HEK293 (cell line): ENCODE measurements at regions not wholly inside any gene's neighbourhood (a gene's known extent, or its start where the extent isn't known, plus 50 kb on each side); places are given as distances from the start of the nearest gene placed in this dataset.

Experiments used
- CTCF ChIA-PET: fragments of 350-600 bp; formaldehyde crosslinking; extraction: SDS; loops from one replicate; lab custom pipeline; 2021; ENCODE audit warnings: antibody characterized with exemption; lab: Yijun Ruan, JAX
- POLR2A ChIA-PET: fragments of 300-600 bp; formaldehyde crosslinking; extraction: SDS; loops from one replicate; lab custom pipeline; 2020; ENCODE audit warnings: antibody characterized with exemption, inconsistent platforms; lab: Yijun Ruan, JAX
- H3K27ac ChIP-seq: fragments of 200-500 bp; sonication (Bioruptor generic); 2 replicates; pipeline ENCODE4 v1.5.1; 2014; ENCODE audit warnings: low read depth, low read length, control low read depth, inconsistent platforms; ENCODE audit errors: extremely low read depth
- H3K36me3 ChIP-seq, 2 experiments: fragments of 200-500 bp in 1 of 2; sonication (Bioruptor generic) in 1 of 2; 1 replicate in 1 of 2; 2 replicates in 1 of 2; pipeline ENCODE4 v1.5.1; 2014 to 2017; ENCODE audit warnings: inconsistent platforms in 2 of 2, low read length in 2 of 2; ENCODE audit not compliant: control insufficient read depth in 2 of 2, insufficient read depth in 1 of 2
- H3K4me1 ChIP-seq: fragments of 200-500 bp; sonication (Bioruptor generic); 2 replicates; pipeline ENCODE4 v1.5.1; 2014; ENCODE audit warnings: mild to moderate bottlenecking, low read length, inconsistent platforms; ENCODE audit not compliant: control insufficient read depth, insufficient read depth
- H3K4me3 ChIP-seq: 2 replicates; pipeline ENCODE4 v1.5.1; 2011; ENCODE audit warnings: low read depth, mild to moderate bottlenecking, control low read depth, low read length, moderate library complexity
- H3K9me3 ChIP-seq: fragments of 200-500 bp; sonication (Bioruptor generic); 2 replicates; pipeline ENCODE4 v1.5.1; 2014; ENCODE audit warnings: low read depth, low read length, inconsistent platforms; ENCODE audit not compliant: control insufficient read depth, insufficient read depth
- ATF2 ChIP-seq: fragments of 450-650 bp; formaldehyde crosslinking; IDR thresholded peaks from 2 replicates; pipeline ENCODE4 v1.5.1; 2016; ENCODE audit warnings: missing biosample characterization, missing genetic modification characterization, low read depth
- GFI1B ChIP-seq: fragments of 450-650 bp; formaldehyde crosslinking; IDR thresholded peaks from 2 replicates; pipeline ENCODE4 v1.5.1; 2016; ENCODE audit warnings: missing biosample characterization, missing genetic modification characterization
- HOXD13 ChIP-seq: sonication (generic); formaldehyde crosslinking; IDR thresholded peaks from 2 replicates; pipeline ENCODE4 v1.8.0; 2022; ENCODE audit warnings: missing genetic modification reagents, borderline replicate concordance
- INSM2 ChIP-seq: fragments of 450-650 bp; formaldehyde crosslinking; IDR thresholded peaks from 2 replicates; pipeline ENCODE4 v1.5.1; 2016; ENCODE audit warnings: missing biosample characterization, missing genetic modification characterization
- KLF17 ChIP-seq: fragments of 450-650 bp; formaldehyde crosslinking; IDR thresholded peaks from 2 replicates; pipeline ENCODE4 v1.5.1; 2016; ENCODE audit warnings: missing biosample characterization, missing genetic modification characterization
- KLF9 ChIP-seq: fragments of 450-650 bp; formaldehyde crosslinking; IDR thresholded peaks from 2 replicates; pipeline ENCODE4 v1.5.1; 2016; ENCODE audit warnings: missing biosample characterization, missing genetic modification characterization, low read depth
- MEIS1 ChIP-seq: sonication (generic); formaldehyde crosslinking; IDR thresholded peaks from 2 replicates; pipeline ENCODE4 v1.8.1; 2022; ENCODE audit warnings: missing genetic modification reagents, mild to moderate bottlenecking, borderline replicate concordance
- OSR2 ChIP-seq: fragments of 450-650 bp; formaldehyde crosslinking; IDR thresholded peaks from 2 replicates; pipeline ENCODE4 v1.5.1; 2016; ENCODE audit warnings: missing biosample characterization, missing genetic modification characterization
- SALL2 ChIP-seq: fragments of 450-650 bp; formaldehyde crosslinking; IDR thresholded peaks from 2 replicates; pipeline ENCODE4 v1.5.0; 2017; ENCODE audit warnings: missing biosample characterization, mild to moderate bottlenecking, missing genetic modification characterization, borderline replicate concordance
- SP7 ChIP-seq: fragments of 450-650 bp; formaldehyde crosslinking; IDR thresholded peaks from 2 replicates; pipeline ENCODE4 v1.5.1; 2016; ENCODE audit warnings: missing biosample characterization, missing genetic modification characterization
- ZBTB1 ChIP-seq: fragments of 450-650 bp; formaldehyde crosslinking; IDR thresholded peaks from 2 replicates; pipeline ENCODE4 v1.5.1; 2016; ENCODE audit warnings: missing biosample characterization, missing genetic modification characterization
- ZBTB48 ChIP-seq: fragments of 450-650 bp; formaldehyde crosslinking; IDR thresholded peaks from 2 replicates; pipeline ENCODE4 v1.5.1; 2016; ENCODE audit warnings: missing biosample characterization, missing genetic modification characterization
- ZBTB49 ChIP-seq: fragments of 450-650 bp; formaldehyde crosslinking; IDR thresholded peaks from 2 replicates; pipeline ENCODE4 v1.5.1; 2016; ENCODE audit warnings: missing biosample characterization, missing genetic modification characterization, low read depth
- ZBTB7A ChIP-seq: fragments of 450-650 bp; formaldehyde crosslinking; IDR thresholded peaks from 2 replicates; pipeline ENCODE4 v1.5.1; 2016; ENCODE audit warnings: low read depth, missing biosample characterization, missing genetic modification characterization
- ZNF121 ChIP-seq: fragments of 450-650 bp; formaldehyde crosslinking; IDR thresholded peaks from 2 replicates; pipeline ENCODE4 v1.5.1; 2016; ENCODE audit warnings: missing biosample characterization, missing genetic modification characterization
- ZNF138 ChIP-seq: fragments of 450-650 bp; formaldehyde crosslinking; IDR thresholded peaks from 2 replicates; pipeline ENCODE4 v1.5.1; 2016; ENCODE audit warnings: missing biosample characterization, missing genetic modification characterization, borderline replicate concordance
- ZNF146 ChIP-seq: fragments of 450-650 bp; formaldehyde crosslinking; IDR thresholded peaks from 2 replicates; pipeline ENCODE4 v1.5.1; 2016; ENCODE audit warnings: missing biosample characterization, missing genetic modification characterization
- ZNF175 ChIP-seq: fragments of 450-650 bp; formaldehyde crosslinking; IDR thresholded peaks from 2 replicates; pipeline ENCODE4 v1.5.1; 2016; ENCODE audit warnings: missing biosample characterization, missing genetic modification characterization
- ZNF214 ChIP-seq: fragments of 450-650 bp; formaldehyde crosslinking; IDR thresholded peaks from 2 replicates; pipeline ENCODE4 v1.5.1; 2017; ENCODE audit warnings: missing biosample characterization, mild to moderate bottlenecking, missing genetic modification characterization, borderline replicate concordance
- ZNF23 ChIP-seq: fragments of 450-650 bp; formaldehyde crosslinking; IDR thresholded peaks from 2 replicates; pipeline ENCODE4 v1.5.1; 2016; ENCODE audit warnings: missing biosample characterization, missing genetic modification characterization, borderline replicate concordance
- ZNF239 ChIP-seq: fragments of 450-650 bp; formaldehyde crosslinking; IDR thresholded peaks from 2 replicates; pipeline ENCODE4 v1.5.1; 2016; ENCODE audit warnings: missing biosample characterization, missing genetic modification characterization
- ZNF404 ChIP-seq: fragments of 450-650 bp; formaldehyde crosslinking; IDR thresholded peaks from 2 replicates; pipeline ENCODE4 v1.5.1; 2017; ENCODE audit warnings: missing biosample characterization, missing genetic modification characterization
- ZNF514 ChIP-seq: fragments of 450-650 bp; formaldehyde crosslinking; IDR thresholded peaks from 2 replicates; pipeline ENCODE4 v1.5.1; 2016; ENCODE audit warnings: missing biosample characterization, missing genetic modification characterization
- ZNF549 ChIP-seq: fragments of 450-650 bp; IDR thresholded peaks from 2 replicates; pipeline ENCODE4 v1.5.1; 2018; ENCODE audit warnings: missing biosample characterization, missing genetic modification characterization, mild to moderate bottlenecking, inconsistent platforms, moderate library complexity
- ZNF571 ChIP-seq: fragments of 450-650 bp; formaldehyde crosslinking; IDR thresholded peaks from 2 replicates; pipeline ENCODE4 v1.5.0; 2017; ENCODE audit warnings: missing biosample characterization, missing genetic modification characterization
- ZNF660 ChIP-seq: fragments of 450-650 bp; IDR thresholded peaks from 2 replicates; pipeline ENCODE4 v1.5.1; 2018; ENCODE audit warnings: missing biosample characterization, mild to moderate bottlenecking, missing genetic modification characterization
- ZNF792 ChIP-seq: fragments of 450-650 bp; formaldehyde crosslinking; IDR thresholded peaks from 2 replicates; pipeline ENCODE4 v1.5.1; 2016; ENCODE audit warnings: missing biosample characterization, missing genetic modification characterization
- ZNF843 ChIP-seq: fragments of 450-650 bp; formaldehyde crosslinking; IDR thresholded peaks from 2 replicates; pipeline ENCODE4 v1.5.1; 2016; ENCODE audit warnings: missing biosample characterization, missing genetic modification characterization
- ZSCAN30 ChIP-seq: fragments of 450-650 bp; IDR thresholded peaks from 2 replicates; pipeline ENCODE4 v1.5.1; 2018; ENCODE audit warnings: missing biosample characterization, mild to moderate bottlenecking, missing genetic modification characterization, moderate library complexity
- ZXDB ChIP-seq: fragments of 450-650 bp; formaldehyde crosslinking; IDR thresholded peaks from 2 replicates; pipeline ENCODE4 v1.5.1; 2016; ENCODE audit warnings: missing biosample characterization, missing genetic modification characterization

GRCh38 chr20:55755411-55755810 lies 249.9 kb downstream of the CBLN4 start:
- Histone ChIP-seq H3K27ac (no peak overlapping the region), H3K4me1 (no peaks in the 10 kb centered on the region), H3K36me3 (no peaks in the 10 kb centered on the region), H3K9me3 (no peaks in the 10 kb centered on the region), H3K4me3 (no peak overlapping the region)
- CTCF ChIA-PET, result no interaction called here
- POLR2A ChIA-PET, result no interaction called here
- TF ChIP-seq ZNF23 (tag by site-specific recombination) (no peak), SALL2 (tag by site-specific recombination) (no peak), ATF2 (tag by site-specific recombination) (no peak), ZNF146 (tag by site-specific recombination) (no peak), KLF9 (tag by site-specific recombination) (no peak), KLF17 (no peak)

DNA sequence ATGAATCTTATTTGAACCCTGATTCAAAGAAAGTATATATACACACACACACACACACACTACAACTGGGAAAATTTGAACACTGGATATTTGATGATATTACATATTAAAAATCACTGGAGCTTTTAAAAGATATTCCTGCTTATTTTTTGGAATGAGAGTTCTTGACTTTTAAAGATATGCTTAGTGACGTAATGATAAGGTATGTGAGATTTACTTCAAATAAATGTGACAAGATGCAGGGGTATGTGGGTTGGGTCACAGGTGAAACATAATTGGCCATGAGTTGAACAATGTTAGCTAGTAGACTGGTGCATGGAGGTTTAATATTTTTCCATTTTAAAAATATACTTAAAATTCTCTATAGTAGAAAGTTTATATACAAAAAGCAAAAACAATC lies 258.6 kb downstream of the CBLN4 start:
- POLR2A ChIA-PET, result no interaction called here
- TF ChIP-seq ZBTB1 (tag by site-specific recombination) (no peak), ZXDB (no peak), SALL2 (tag by site-specific recombination) (no peak), ZNF175 (tag by site-specific recombination) (no peak), ZNF239 (no peak), ZNF660 (tag by site-specific recombination) (no peak), OSR2 (no peak), ZSCAN30 (tag by site-specific recombination) (no peak), HOXD13 (CRISPR knock-in tag) (no peak), ZNF571 (tag by site-specific recombination) (no peak), ZNF138 (tag by site-specific recombination) (no peak), ZNF549 (no peak), ZNF214 (no peak), GFI1B (tag by site-specific recombination) (no peak), ZBTB7A (no peak), ZNF792 (no peak), ZNF404 (tag by site-specific recombination) (no peak)
- Histone ChIP-seq H3K9me3 (no peaks in the 10 kb centered on the region), H3K4me1 (no peaks in the 10 kb centered on the region), H3K4me3 (no peak overlapping the region), H3K36me3 (no peaks in the 10 kb centered on the region), H3K27ac (no peak overlapping the region)
- CTCF ChIA-PET, result no interaction called here

DNA sequence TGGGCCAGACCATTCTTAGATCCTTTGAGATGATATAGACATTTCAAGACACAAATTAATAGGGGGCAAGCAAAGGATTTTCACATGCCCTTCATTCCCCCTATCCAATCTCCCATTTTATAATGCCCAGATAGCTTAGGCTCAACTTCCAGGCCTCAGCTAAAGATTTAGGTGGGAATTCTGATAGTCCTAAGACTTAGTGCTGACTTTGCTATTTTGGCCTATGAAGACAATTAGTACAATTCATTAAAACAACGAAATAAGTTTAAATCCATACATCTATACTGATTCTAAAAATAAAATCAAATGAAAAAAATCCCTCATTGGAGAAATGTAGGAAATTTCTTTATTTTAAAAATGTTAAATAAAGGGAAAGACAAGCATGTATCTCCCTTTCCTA lies 259.5 kb downstream of the CBLN4 start:
- Histone ChIP-seq H3K4me1 (no peaks in the 10 kb centered on the region), H3K4me3 (no peak overlapping the region), H3K27ac (no peak overlapping the region), H3K9me3 (no peaks in the 10 kb centered on the region), H3K36me3 (no peaks in the 10 kb centered on the region)
- CTCF ChIA-PET, result no interaction called here
- POLR2A ChIA-PET, result no interaction called here
- TF ChIP-seq ZNF121, result no peak
- TF ChIP-seq ZBTB48 (tag by site-specific recombination), result no peak
- no peak for TF ChIP-seq MEIS1 (CRISPR knock-in tag)
- no peak for TF ChIP-seq ZBTB7A
- no peak for TF ChIP-seq INSM2 (tag by site-specific recombination)
- no peak for TF ChIP-seq ZBTB49
- no peak for TF ChIP-seq ZNF843 (tag by site-specific recombination)
- no peak for TF ChIP-seq SP7 (tag by site-specific recombination)
- TF ChIP-seq ZNF514 (tag by site-specific recombination), result no peak
